ENCODE measurements at regions not wholly inside any gene's neighbourhood (a gene's known extent, or its start where the extent isn't known, plus 50 kb on each side); places are given as distances from the start of the nearest gene placed in this dataset.

DNA sequence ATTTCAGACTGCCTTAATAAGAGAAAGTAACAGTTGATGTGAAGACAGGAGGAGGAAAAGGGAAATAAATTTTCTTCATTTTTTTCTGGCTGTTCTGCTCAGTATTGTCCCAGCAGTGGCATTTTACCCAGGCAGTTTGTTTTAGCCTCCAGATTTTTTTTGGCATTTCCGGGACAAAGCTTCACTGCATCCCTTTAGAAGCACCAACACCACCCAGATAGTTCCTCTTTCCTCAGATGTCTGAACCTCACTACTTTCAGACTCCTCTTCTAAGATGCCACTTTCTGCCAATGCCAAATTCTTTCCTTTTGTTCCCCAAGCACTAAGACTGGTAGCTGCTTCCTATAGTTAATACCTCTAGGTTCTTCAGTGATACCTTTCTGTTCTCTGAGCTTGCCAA is 480.1 kb upstream of the SLC10A2 start:
- Histone ChIP-seq H3K79me2 (ENCODE audit: insufficient read depth, low read length) (no peaks in the 10 kb centered on the region), H3K27me3 (ENCODE audit: insufficient read depth, low read length, poor library complexity) (no peaks in the 10 kb centered on the region), H4K20me1 (ENCODE audit: insufficient read depth, low read length) (no peaks in the 10 kb centered on the region), H3K4me1 (ENCODE audit: insufficient read depth, low read length) (no peaks in the 10 kb centered on the region), H3K36me3 (ENCODE audit: insufficient read depth, low read length) (no peaks in the 10 kb centered on the region), H3K27ac (ENCODE audit: low read length) (no peak overlapping the region), H3K4me2 (ENCODE audit: insufficient read depth, low read length) (no peak overlapping the region), H3K9ac (ENCODE audit: low read depth, low read length) (no peak overlapping the region), H3K4me3 (ENCODE audit: low read depth in 1 of 2, low read length in 2 of 2) (no peak overlapping the region), H3K9me3 (ENCODE audit: insufficient read depth, low read length, severe bottlenecking) (peaks cover 2% of the 10 kb centered on the region), H2AFZ (ENCODE audit: low read depth, low read length) (no peak overlapping the region)
- no peak for ATAC-seq (ENCODE audit: insufficient read depth, low read depth)
- TF ChIP-seq, protein P1, sequence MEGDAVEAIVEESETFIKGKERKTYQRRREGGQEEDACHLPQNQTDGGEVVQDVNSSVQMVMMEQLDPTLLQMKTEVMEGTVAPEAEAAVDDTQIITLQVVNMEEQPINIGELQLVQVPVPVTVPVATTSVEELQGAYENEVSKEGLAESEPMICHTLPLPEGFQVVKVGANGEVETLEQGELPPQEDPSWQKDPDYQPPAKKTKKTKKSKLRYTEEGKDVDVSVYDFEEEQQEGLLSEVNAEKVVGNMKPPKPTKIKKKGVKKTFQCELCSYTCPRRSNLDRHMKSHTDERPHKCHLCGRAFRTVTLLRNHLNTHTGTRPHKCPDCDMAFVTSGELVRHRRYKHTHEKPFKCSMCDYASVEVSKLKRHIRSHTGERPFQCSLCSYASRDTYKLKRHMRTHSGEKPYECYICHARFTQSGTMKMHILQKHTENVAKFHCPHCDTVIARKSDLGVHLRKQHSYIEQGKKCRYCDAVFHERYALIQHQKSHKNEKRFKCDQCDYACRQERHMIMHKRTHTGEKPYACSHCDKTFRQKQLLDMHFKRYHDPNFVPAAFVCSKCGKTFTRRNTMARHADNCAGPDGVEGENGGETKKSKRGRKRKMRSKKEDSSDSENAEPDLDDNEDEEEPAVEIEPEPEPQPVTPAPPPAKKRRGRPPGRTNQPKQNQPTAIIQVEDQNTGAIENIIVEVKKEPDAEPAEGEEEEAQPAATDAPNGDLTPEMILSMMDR (IDR thresholded peaks at IDR 0.05; ENCODE audit: borderline replicate concordance, extremely low read depth, low read length, poor library complexity, severe bottlenecking): no peak
- TF ChIP-seq EZH2 (IDR thresholded peaks at IDR 0.05; ENCODE audit: borderline replicate concordance, low read depth, low read length, severe bottlenecking): no peak
- DNase-seq: no peak

DNA sequence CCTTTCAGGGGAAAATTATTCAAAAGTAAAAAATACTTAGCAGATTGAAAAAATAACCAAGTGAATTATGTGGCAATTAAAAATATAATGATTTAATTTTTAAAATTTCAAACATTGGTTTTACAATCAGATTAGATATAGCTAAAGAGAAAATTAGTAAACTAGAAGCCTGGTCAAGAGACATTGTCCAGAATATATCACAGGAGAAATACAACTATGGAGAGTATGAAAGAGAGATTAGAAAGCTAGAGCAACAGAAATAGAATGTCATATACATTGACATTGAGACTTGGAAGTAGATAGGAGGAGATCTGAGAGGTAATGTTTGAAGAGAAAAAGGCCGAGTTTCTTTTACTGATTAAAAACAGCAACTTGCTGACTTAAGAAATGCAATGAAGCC is 476.4 kb upstream of the SLC10A2 start:
- no peaks in the 10 kb centered on the region for H4K20me1 ChIP-seq (ENCODE audit: insufficient read depth, low read length)
- H3K4me2 ChIP-seq (ENCODE audit: insufficient read depth, low read length): no peak overlapping the region
- no peak for DNase-seq
- no peaks in the 10 kb centered on the region for H3K4me1 ChIP-seq (ENCODE audit: insufficient read depth, low read length)
- H3K27me3 ChIP-seq (ENCODE audit: insufficient read depth, low read length, poor library complexity): no peaks in the 10 kb centered on the region
- TF ChIP-seq, protein P1 (IDR thresholded peaks at IDR 0.05; ENCODE audit: borderline replicate concordance, extremely low read depth, low read length, poor library complexity, severe bottlenecking): no peak
- no peak for TF ChIP-seq EZH2 (IDR thresholded peaks at IDR 0.05; ENCODE audit: borderline replicate concordance, low read depth, low read length, severe bottlenecking)
- ATAC-seq (ENCODE audit: insufficient read depth, low read depth): no peak
- no peak overlapping the region for H3K4me3 ChIP-seq (ENCODE audit: low read depth in 1 of 2, low read length in 2 of 2)
- H3K36me3 ChIP-seq (ENCODE audit: insufficient read depth, low read length): no peaks in the 10 kb centered on the region
- H3K27ac ChIP-seq (ENCODE audit: low read length): no peak overlapping the region
- peaks cover 2% of the 10 kb centered on the region for H3K9me3 ChIP-seq (ENCODE audit: insufficient read depth, low read length, severe bottlenecking)
- no peaks in the 10 kb centered on the region for H3K79me2 ChIP-seq (ENCODE audit: insufficient read depth, low read length)
- no peak overlapping the region for H2AFZ ChIP-seq (ENCODE audit: low read depth, low read length)
- H3K9ac ChIP-seq (ENCODE audit: low read depth, low read length): no peak overlapping the region

DNA sequence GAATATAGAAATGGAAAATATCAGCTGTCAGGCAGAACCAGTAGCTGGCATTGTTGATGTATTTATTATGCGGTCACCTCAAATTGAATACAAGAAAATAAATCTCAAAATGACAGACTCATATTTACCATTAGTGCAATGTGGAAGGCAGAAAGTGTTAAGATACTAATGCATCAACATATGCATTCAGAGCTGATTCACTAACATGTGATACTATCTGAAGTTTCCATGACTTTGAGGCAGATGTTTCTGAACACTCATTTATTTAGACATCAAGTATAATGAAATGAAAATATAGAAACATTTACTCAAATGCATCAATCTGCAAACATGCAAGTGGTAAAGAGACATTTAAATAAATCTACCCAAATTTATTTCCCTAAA is 474.2 kb upstream of the SLC10A2 start:
- Histone ChIP-seq H3K27ac (ENCODE audit: low read length) (no peak overlapping the region), H3K4me3 (ENCODE audit: low read depth in 1 of 2, low read length in 2 of 2) (no peak overlapping the region), H3K4me2 (ENCODE audit: insufficient read depth, low read length) (no peak overlapping the region), H3K36me3 (ENCODE audit: insufficient read depth, low read length) (no peaks in the 10 kb centered on the region), H3K9ac (ENCODE audit: low read depth, low read length) (no peak overlapping the region), H2AFZ (ENCODE audit: low read depth, low read length) (no peak overlapping the region), H3K27me3 (ENCODE audit: insufficient read depth, low read length, poor library complexity) (no peaks in the 10 kb centered on the region), H3K9me3 (ENCODE audit: insufficient read depth, low read length, severe bottlenecking) (peaks cover 2% of the 10 kb centered on the region), H4K20me1 (ENCODE audit: insufficient read depth, low read length) (no peaks in the 10 kb centered on the region), H3K4me1 (ENCODE audit: insufficient read depth, low read length) (no peaks in the 10 kb centered on the region), H3K79me2 (ENCODE audit: insufficient read depth, low read length) (no peaks in the 10 kb centered on the region)
- TF ChIP-seq, protein P1 (IDR thresholded peaks at IDR 0.05; ENCODE audit: borderline replicate concordance, extremely low read depth, low read length, poor library complexity, severe bottlenecking): no peak
- TF ChIP-seq EZH2 (IDR thresholded peaks at IDR 0.05; ENCODE audit: borderline replicate concordance, low read depth, low read length, severe bottlenecking): no peak
- ATAC-seq (ENCODE audit: insufficient read depth, low read depth) (no peak), DNase-seq (no peak)
